HG02763 (cell line): ENCODE measurements at regions not wholly inside any gene's neighbourhood (a gene's known extent, or its start where the extent isn't known, plus 50 kb on each side); places are given as distances from the start of the nearest gene placed in this dataset.
"Not testable (repeated sequence)": the region's sequence is repeated elsewhere in the genome, so short reads cannot be mapped to it uniquely, and the experiment has no call there.

ENCODE experiments used
- ATAC-seq: cut with Tn5 transposase; IDR thresholded peaks from one replicate; pipeline ENCODE4 v1.9.1; 2021; ENCODE audit warnings: mild to moderate bottlenecking, moderate library complexity; ENCODE audit not compliant: unreplicated experiment

DNA sequence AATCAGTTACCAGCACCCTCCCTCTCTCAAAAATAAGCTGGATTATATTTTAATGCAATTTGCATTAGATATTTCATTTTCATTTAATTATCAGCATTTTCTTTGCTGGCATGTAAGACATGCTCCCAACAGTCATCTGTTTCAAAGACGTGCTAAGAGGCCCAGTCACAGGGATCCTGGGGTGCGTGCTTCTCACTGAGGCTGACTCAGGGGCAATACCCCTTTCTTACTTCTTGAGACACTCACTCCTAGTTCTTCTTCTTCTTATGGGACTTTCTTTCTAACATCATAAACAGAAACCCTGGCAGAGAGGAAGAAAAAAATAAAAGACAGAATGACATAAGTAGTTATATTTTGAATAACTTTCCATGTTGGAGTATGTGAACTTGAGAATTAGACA is 372.1 kb upstream of the MEX3C start:
- no peak for ATAC-seq

DNA sequence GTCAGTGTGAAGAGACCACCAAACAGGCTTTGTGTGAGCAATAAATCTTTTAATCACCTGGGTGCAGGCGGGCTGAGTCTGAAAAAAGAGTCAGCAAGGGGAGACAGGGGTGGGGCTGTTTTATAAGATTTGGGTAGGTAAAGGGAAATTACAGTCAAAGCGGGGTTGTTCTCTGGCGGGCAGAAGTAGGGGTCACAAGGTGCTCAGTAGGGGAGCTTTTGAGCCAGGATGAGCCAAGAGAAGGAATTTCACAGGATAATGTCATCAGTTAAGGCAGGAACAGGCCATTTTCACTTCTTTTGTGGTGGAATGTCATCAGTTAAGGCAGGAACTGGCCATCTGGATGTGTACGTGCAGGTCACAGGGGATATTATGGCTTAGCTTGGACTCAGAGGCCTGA is 372.6 kb upstream of the MEX3C start:
- not testable (repeated sequence) for ATAC-seq

DNA sequence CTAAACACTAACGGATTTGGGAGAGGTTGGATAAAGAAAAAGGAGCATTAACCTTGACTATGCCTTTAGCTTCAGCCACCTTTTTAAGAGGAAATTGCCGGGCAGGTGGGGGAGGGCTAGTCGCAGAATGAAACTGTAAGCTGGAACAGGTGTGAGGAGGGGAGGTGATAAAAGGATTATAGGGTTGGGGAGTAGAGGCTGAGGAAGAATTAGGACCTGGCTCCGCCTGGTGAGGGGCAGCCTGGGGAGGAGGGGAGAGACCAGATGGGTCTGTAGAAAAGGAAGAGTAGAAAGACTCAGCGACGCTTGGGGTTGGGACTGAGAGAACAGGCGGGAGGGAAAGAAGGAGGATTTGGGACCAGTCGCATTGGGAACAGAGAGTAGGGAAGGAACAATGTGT is 376.4 kb upstream of the MEX3C start:
- not testable (repeated sequence) for ATAC-seq

DNA sequence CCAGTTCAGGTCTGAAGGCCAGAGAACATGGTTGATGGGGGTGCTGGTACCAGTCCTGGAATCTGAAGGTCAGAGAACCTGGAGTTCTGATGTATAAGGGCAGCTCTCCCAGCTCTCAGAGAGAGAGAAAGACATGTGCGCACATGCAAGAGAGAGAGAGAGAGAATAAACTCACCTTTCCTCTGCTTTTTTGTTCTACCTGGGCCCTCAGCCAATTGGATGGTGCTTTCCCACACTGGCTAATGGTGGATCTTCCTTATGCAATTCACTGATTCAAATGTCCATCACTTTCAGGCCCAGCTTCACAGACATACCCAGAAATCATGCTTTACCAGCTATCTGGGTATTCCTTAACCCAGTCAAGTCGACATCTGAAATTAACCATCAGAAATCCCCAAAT is 377.7 kb upstream of the MEX3C start:
- no peak for ATAC-seq

DNA sequence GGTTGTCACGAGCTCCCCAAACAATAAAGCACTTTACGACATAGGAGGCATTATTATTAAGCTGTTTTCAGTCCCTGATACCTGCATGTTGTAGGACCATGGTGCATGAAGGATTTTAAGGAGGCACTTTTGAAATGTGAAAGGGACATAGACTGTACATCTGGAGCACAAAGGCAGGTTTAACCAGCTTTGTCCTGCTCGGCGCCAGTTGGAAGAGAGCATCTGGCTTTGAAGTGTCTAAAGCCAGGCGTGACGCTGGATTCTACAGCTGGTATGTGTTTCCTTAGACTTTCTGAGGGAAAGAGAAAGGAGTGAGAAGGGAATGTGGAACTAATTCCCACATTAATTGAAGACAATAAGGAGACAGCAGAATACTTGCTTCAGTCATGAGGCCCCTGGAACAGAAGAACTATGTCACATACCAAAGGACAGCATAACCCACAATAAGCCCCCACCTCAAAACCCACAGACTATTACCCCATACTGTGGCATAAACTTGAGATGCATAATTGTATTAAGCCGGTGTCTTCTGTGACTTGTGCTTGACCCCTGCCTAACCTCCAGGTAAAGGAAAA is 381.0 kb upstream of the MEX3C start:
- no peak for ATAC-seq

DNA sequence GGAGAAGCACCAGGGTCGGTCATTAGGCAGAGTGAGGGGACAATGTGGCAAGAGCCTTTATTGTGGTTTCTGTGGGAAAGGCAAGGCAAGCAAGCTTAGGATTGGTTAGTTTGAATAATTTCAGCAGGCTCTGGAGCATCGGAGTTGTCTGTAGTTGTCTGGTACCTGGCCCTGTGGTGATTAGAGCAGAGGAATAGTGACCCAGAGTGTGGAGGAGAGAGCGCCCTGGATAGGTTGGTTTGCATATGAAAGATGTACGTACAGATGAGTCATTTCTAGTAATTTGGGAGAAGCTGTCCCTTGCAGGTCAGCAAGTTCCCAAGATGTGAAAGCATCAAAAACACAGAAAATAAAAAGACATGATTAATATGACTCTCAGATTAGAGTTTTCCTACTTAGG is 383.1 kb upstream of the MEX3C start:
- no peak for ATAC-seq

DNA sequence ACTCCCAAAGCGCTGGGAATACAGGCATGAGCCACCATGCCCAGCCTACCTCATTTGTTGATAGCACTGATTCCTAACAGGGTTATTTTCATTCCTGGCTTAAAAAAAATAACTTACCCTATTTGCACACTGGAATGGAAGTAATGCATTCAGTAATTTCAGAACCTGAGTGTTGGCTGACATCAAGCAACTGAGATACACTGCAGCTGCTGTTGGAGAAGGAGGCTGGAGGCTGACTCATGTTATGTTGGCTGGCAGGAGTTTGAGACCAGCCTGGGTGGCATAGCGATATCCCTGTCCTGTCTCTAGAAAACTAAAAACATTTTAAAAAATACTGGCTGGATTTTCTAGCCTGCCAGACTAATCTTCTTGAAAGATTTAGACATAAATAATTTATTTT is 385.1 kb upstream of the MEX3C start:
- no peak for ATAC-seq

DNA sequence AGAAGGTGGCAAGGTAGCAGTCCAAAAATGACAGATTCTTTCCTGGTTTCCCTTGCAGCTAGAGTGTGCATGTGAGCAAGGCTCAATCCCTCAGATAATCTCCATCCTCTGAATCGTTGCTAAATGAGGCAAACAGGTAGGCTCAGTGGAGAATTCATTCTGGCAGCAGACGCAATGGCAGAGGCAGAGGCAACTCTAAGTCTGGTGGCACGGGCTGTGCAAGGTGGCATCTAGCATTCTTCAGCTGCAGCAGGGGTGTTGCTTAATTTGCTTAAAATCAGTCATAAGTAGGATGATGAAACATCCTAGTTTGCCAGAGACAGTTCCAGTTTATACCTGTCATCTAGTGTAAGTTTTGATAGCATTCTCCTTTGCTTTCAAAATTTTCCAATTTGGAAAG is 391.1 kb upstream of the MEX3C start:
- ATAC-seq: no peak

DNA sequence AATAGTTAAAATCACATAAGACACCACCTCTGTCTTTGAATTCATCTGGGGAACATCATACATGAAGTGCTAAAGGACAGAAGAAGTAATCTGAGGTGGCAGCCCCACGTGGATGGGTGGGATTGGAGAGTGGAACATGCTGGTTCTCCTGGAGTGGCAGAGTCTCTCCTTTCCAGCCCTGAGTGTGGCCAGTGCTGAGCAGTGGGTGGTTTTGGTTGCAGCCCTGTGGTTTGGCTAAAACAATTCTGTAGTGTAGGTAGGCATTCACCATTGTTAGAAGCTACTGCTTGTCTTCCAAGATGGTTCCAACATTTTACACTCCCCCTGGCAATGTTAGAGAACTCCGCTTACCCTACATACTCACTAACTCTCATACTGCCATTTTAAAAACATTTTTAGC is 396.4 kb upstream of the MEX3C start:
- no peak for ATAC-seq

DNA sequence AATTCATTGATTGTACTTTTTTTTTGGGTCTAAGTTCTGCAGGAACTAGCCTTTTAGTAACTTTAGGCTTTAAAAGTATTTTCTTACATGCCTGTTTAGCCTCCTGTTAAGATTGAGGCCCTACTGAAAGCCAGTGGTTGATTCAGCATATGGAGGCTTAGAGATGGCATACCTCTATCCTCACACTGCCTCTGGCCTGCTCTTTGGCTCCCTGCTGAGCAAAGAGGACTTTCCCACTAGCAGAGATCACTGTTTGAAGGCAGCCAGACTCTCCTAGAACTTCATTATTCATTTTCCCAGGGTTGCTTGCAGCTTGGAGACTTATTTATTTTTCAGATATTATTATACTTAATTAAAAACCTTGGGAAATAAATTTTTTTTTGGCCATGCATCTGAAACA is 405.6 kb upstream of the MEX3C start:
- no peak for ATAC-seq

DNA sequence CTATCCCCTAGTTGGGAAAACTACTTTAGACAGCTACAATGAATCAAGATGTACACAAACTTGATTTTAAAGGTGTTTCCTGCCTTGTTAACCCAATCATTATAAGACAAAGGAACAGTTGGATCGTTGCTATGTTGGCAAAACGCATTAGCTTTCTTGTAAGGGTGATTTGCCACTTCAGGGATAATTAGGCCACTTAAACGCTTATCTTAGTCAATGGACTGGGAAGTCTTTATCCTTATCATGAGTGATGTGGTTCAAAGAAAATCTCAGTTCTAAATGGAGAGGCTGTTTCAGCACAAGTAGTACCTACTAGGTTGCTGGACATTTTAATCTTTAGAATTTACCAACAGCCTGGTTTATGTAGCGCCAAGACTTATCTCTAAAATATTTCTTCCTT is 406.1 kb upstream of the MEX3C start:
- no peak for ATAC-seq

DNA sequence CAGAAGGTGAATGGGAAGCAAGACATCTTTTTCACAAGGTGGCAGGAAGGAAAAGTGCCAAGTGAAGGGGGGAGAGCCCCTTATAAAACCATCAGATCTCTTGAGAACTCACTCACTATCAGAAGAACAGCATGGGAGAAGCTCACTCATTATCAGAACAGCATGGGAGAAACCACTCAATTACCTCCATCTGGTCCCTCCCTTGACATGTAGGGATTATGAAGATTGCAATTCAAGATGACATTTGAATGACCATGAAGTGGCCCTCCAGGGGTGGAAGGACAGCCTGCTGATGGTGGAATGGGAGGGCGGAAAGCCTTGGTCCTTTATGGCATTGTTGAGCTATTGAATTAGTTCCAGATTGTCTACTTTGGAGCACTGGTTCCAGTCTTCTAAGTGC is 413.0 kb upstream of the MEX3C start:
- no peak for ATAC-seq

DNA sequence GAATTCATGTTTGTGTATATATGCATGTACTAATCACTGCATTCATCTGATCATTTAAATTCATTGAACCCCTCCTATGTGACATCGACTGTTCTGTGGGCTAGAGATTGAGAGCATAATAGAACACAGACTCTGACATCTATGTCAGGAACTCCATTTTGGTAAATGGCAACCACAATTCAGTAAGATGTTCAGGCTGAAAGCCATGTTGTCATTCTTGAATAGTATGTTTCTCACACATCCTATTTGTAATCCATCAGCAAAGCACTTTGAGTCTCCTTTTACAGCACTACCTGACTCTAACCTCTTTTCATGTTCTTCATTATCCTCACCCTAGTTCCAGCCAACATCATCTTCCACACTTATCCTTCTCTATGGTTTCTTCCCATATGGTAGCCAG is 413.8 kb upstream of the MEX3C start:
- no peak for ATAC-seq

DNA sequence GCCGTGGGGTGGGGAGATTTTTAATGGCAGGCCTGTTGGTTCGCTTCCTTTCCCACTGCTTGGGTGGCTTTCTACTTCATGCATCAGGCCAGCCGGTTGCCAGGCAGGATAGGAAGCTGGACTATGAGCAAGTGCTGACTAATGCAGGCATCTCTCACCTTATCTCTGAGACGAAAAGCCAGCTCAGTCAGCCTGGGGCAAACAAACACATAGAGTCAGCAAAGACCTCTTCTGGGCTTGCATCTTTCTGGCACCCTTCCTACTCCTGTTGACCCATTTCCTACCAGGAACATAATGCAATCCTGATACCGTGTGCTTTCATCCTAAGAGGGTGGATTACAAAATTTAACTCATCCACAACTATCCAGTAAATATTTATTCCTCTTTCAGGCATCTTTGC is 416.6 kb upstream of the MEX3C start:
- no peak for ATAC-seq

DNA sequence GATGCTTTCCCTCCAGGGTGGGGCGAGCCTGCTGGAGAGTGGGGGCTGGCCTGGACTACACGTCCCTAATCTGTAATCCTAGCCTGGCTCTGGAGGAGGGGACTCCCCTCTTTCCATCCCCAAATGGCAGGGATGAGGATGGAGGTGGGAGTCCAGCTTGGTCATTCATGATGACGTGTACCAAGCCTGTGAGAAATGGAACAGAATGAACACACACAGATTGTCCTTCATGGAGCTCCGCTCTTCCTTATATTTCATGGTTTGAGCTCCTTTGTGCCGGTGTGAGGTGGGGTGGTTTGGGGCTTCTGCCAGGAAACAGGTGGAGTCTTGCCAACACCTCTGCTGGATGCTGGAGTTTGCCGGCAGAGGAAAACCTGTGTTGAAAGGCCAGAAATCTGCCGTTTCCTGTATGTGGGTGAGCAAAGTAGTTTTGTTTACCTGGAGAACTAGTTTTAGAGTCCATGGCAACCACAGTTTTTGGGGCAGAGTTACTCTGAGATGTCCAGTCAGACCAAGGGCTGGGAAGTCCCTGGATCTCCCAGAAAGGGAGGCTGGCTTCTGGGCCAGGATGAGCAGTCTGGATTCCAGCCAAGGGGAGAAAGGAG is 417.6 kb upstream of the MEX3C start:
- ATAC-seq: no peak

DNA sequence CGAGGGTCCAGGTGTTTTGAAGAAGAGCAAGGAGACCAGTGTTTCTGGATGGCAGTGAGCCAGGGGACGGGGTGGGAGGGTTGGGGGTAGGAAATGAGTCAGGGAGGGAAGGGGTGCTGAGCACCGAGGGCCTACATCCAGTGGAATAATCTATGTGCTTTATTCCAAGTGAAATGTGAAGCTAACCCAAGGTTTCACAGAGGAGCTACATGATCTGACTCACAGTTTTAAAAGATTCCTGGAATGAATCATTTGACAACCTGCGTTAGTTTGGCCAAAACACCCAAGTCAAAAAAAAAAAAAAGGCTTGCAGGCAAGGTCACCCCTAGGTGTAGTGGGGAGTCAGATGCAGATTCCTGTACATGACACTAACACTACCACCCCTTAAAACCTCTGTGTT is 419.7 kb upstream of the MEX3C start:
- ATAC-seq: no peak

DNA sequence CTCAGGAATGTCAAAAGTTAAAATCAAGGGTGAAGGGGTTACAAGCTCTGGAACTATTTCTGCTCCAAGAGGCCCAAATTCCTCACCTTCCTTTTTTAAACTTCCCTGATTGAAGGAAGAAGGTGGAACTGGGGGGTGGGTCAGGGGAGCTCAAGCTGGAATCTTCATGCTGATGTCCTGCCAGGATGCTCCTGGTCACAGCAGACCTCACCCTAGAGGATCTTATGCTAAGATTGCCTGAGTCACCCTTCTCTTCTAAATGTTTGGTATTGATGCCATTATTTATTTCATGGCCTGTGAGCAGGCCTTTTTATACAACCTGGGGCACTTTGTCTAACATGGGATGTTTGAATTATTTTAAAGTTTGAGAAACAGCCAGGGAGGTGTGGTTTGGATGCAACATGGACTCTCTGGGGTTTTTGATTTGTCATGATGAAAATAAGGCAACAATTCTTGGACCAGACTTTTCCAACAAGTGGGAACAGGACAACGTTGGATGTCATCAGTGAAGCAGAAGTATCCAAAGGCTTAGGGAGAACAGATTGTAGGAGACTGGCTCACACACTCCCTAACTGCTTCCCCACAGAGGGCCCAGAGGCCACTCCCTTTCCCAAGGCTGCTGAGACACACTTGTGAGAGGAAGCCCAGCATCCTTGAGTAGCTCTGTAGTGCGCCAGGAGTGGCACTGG is 420.2 kb upstream of the MEX3C start:
- no peak for ATAC-seq

DNA sequence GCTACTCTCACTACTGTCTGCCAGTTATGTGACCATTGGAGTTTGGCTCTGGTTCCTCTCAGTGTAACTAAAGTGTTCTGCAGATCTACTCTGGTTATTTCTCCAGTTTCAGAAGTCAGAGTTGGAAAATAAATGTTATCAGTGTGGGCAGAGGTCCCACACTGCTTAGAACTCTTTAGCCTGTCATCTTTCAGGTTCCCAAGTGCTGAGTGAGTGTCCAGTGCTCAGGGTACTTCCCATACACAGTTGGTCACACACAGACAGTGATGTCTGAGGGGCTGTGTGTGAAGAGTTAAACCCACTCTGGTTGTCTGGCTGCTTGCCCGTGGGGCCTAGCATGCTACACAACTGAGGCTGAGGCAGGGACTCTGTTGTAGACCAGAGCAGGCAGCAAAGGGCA is 421.8 kb upstream of the MEX3C start:
- ATAC-seq: no peak

DNA sequence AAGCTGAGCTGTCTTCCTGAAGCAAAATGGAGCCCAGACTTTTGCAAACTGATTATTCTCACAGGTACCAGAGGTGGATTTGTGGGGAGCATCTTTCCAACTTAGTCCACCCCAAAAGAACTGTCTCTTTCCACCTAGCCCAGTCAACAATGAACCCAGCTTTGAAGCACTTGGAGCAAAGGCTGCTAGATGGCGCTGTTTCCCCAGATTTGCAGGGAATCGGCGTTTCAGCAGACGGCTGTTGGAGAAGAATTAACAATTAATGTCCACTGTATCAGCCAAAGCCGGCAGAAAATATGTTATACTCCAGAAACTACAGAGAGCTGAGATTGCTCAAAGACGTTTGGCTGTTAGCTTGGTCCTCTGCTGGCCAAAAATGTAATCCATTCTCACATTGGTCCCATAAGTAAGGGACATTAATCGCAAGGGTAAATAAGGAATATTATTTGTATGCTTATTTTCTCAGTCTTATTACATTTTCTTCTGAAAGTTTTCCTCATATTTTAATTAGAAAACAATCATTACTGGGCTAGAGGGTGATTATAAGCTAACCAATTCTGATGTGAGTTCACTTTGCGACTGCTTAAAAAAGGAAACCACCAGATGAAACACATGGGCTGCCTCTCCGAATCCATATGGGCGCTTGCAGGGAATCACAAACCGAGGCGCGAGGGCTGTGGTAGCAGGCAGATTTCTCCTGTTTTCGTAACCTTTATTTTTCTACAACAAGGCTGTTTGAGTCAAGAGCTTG is 423.8 kb upstream of the MEX3C start:
- no peak for ATAC-seq

DNA sequence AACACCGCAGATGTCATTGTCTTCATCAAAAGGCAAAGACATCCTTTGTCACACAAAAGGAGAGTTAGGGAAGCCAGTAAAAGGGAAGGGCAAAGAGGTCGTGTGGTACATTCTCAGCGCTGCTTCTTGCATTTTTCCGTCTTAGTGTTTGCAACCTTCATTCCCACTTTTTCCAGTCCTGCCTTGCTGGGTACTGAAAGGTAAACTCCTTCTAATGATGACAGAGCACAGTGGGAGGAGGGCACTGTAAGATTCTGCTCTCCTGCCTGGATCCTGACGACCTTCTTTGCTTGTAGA is 424.3 kb upstream of the MEX3C start:
- ATAC-seq: no peak

DNA sequence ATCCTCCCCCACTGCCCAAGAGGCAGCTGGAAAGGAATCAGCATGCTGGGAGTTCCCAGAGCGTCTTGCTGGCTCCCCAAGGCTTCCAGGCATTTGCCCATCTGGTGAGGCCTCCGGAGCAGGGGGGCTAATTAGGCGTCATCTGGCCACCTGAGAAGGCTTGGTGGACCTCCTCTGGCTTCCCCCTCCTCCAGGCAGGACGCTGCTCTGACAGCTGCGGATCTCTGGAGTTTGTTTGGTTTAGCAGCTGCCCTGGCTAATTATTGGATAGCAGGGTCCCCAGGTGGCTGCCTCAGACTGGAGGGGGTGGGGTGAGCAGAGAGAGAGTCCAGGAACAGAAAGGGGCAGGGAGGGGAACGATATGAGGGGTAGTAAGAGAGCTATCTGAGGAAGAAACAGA is 425.2 kb upstream of the MEX3C start:
- ATAC-seq: no peak

DNA sequence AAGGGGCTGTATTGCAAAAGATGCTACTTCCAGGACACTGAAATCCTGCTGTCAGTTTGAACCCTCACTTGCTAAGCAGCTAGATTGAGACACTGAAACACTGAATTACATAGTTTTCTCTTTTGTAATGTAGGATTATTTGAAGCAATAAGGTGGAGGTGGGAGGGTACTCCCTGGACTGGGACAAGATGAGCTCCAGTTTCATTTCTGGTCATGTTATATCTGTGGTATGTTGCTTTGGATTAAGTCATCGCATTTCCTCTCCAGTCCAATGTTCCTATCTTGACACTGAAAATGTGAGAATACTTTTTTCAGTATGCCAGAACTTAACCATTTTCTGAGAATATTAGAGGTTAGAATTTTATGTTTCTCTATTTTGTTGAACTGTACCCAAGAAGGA is 426.2 kb upstream of the MEX3C start:
- ATAC-seq: no peak
